ENCODE measurements at regions not wholly inside any gene's neighbourhood (a gene's known extent, or its start where the extent isn't known, plus 50 kb on each side); places are given as distances from the start of the nearest gene placed in this dataset.

DNA sequence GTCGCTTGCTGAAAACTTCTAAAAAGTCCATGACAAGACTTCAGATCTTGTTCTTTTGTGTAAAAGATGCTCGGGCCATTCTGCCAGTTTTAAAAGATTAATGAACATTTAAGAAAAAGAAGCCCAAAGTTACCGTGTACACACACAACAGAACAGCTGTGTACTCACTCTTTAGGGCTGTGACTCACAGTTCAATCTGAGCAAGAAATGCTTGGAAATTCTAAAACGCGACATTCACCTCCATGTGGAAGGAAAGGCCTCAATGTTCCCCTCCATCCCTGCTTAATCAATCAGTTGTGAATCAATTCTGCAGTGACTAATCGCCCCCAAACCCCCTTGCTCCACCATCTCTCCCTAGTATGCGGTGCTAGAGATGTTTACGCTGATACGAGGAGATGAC lies 609.9 kb upstream of the SALL1 start:
- Histone ChIP-seq H3K27ac (ENCODE audit: low read depth in 1 of 2, low read length in 2 of 2) (no peak overlapping the region), H3K27me3 (ENCODE audit: control insufficient read depth in 1 of 2, insufficient read depth in 2 of 2, low read length in 2 of 2) (no peaks in the 10 kb centered on the region), H3K4me1 (ENCODE audit: insufficient read depth, low read length) (no peaks in the 10 kb centered on the region), H3K4me3 (ENCODE audit: low read length) (no peak overlapping the region), H3K9me3 (ENCODE audit: control insufficient read depth in 1 of 2, insufficient read depth in 1 of 2, low read length in 2 of 2) (peaks cover 0 to 11% of the 10 kb centered on the region in 2 experiments), H3K36me3 (ENCODE audit: insufficient read depth, low read length) (no peaks in the 10 kb centered on the region)
- no peak for ATAC-seq (ENCODE audit: poor library complexity)
- Mint-ChIP-seq H3K4me3 (no peak overlapping the region), H3K27me3 (peaks cover 5% of the 10 kb centered on the region), H3K27ac (no peak overlapping the region), H3K9me3 (no peaks in the 10 kb centered on the region), H3K36me3 (ENCODE audit: low read depth) (no peaks in the 10 kb centered on the region), H3K4me1 (ENCODE audit: low read depth) (no peaks in the 10 kb centered on the region)
- intact Hi-C loops (cut with DNase I, micrococcal nuclease) = no loop called here
- TF ChIP-seq, protein P1, sequence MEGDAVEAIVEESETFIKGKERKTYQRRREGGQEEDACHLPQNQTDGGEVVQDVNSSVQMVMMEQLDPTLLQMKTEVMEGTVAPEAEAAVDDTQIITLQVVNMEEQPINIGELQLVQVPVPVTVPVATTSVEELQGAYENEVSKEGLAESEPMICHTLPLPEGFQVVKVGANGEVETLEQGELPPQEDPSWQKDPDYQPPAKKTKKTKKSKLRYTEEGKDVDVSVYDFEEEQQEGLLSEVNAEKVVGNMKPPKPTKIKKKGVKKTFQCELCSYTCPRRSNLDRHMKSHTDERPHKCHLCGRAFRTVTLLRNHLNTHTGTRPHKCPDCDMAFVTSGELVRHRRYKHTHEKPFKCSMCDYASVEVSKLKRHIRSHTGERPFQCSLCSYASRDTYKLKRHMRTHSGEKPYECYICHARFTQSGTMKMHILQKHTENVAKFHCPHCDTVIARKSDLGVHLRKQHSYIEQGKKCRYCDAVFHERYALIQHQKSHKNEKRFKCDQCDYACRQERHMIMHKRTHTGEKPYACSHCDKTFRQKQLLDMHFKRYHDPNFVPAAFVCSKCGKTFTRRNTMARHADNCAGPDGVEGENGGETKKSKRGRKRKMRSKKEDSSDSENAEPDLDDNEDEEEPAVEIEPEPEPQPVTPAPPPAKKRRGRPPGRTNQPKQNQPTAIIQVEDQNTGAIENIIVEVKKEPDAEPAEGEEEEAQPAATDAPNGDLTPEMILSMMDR (IDR thresholded peaks at IDR 0.05) = no peak
- ChIA-PET CTCF (no interaction called here), POLR2A (no interaction called here)
- DNase-seq = no peak

DNA sequence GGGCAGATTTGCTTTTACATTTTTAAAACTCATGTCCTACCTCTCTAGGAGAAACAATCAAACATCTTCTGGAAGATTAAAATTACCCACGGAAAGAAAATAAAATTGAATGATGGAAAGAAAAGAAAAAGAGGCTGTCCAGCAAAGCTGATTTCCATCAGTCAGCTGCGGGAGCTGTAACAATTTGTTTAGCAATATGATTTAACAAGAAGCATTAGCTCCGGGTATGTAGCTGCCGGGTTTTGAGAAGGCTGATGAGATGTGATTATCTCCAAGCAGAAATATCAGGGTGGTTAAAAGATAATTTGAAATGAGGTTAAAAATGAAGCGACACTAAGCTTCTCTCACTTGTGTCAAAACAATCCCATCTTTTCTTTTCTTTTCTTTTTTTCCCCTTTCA lies 608.9 kb upstream of the SALL1 start:
- H3K4me3 ChIP-seq (ENCODE audit: low read length) = no peak overlapping the region
- H3K9me3 Mint-ChIP-seq = no peaks in the 10 kb centered on the region
- H3K4me1 ChIP-seq (ENCODE audit: insufficient read depth, low read length) = no peaks in the 10 kb centered on the region
- H3K9me3 ChIP-seq (ENCODE audit: control insufficient read depth in 1 of 2, insufficient read depth in 1 of 2, low read length in 2 of 2) = peaks cover 0 to 13% of the 10 kb centered on the region in 2 experiments
- H3K27ac Mint-ChIP-seq = no peak overlapping the region
- no peaks in the 10 kb centered on the region for H3K4me1 Mint-ChIP-seq (ENCODE audit: low read depth)
- H3K27ac ChIP-seq (ENCODE audit: low read depth in 1 of 2, low read length in 2 of 2) = no peak overlapping the region
- CTCF ChIA-PET = no interaction called here
- intact Hi-C loops (cut with DNase I, micrococcal nuclease) = no loop called here
- POLR2A ChIA-PET = no interaction called here
- TF ChIP-seq, protein P1 (IDR thresholded peaks at IDR 0.05) = no peak
- H3K36me3 Mint-ChIP-seq (ENCODE audit: low read depth) = no peaks in the 10 kb centered on the region
- H3K27me3 Mint-ChIP-seq = peaks cover 5% of the 10 kb centered on the region
- H3K4me3 Mint-ChIP-seq = no peak overlapping the region
- ATAC-seq (ENCODE audit: poor library complexity) (no peak), DNase-seq (no peak)
- no peaks in the 10 kb centered on the region for H3K27me3 ChIP-seq (ENCODE audit: control insufficient read depth in 1 of 2, insufficient read depth in 2 of 2, low read length in 2 of 2)
- no peaks in the 10 kb centered on the region for H3K36me3 ChIP-seq (ENCODE audit: insufficient read depth, low read length)

DNA sequence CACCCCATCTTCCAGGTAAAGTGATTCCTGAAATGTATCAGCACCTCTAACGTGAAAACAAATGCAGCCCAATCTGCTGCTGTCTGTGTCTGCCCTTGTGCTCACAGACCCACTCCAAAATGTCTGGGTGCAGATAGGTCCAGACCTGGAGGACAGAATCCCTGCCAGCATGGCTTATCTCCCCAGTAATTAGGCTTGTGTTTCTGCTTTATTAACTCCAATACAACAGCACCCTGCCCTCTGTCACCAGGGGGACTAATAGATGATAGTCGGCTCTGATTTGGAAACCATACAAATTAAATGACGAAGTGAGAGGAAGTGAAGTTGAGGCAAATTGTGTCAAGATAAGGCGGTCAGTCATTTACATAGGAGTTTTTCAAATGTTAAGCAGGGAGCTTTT lies 608.3 kb upstream of the SALL1 start:
- ChIA-PET CTCF (no interaction called here), POLR2A (no interaction called here)
- Mint-ChIP-seq H3K9me3 (no peaks in the 10 kb centered on the region), H3K27ac (no peak overlapping the region), H3K36me3 (ENCODE audit: low read depth) (no peaks in the 10 kb centered on the region), H3K4me1 (ENCODE audit: low read depth) (no peaks in the 10 kb centered on the region), H3K4me3 (no peak overlapping the region), H3K27me3 (peaks cover 5% of the 10 kb centered on the region)
- Histone ChIP-seq H3K9me3 (ENCODE audit: control insufficient read depth in 1 of 2, insufficient read depth in 1 of 2, low read length in 2 of 2) (peaks cover 0 to 17% of the 10 kb centered on the region in 2 experiments), H3K4me3 (ENCODE audit: low read length) (no peak overlapping the region), H3K4me1 (ENCODE audit: insufficient read depth, low read length) (no peaks in the 10 kb centered on the region), H3K36me3 (ENCODE audit: insufficient read depth, low read length) (no peaks in the 10 kb centered on the region), H3K27me3 (ENCODE audit: control insufficient read depth in 1 of 2, insufficient read depth in 2 of 2, low read length in 2 of 2) (no peaks in the 10 kb centered on the region), H3K27ac (ENCODE audit: low read depth in 1 of 2, low read length in 2 of 2) (no peak overlapping the region)
- no peak for ATAC-seq (ENCODE audit: poor library complexity)
- DNase-seq = no peak
- intact Hi-C loops (cut with DNase I, micrococcal nuclease) = no loop called here
- TF ChIP-seq, protein P1 (IDR thresholded peaks at IDR 0.05) = no peak
